ENCODE measurements at regions not wholly inside any gene's neighbourhood (a gene's known extent, or its start where the extent isn't known, plus 50 kb on each side); places are given as distances from the start of the nearest gene placed in this dataset.

- TF ChIP-seq POLR2A (IDR thresholded peaks at IDR 0.05) (no peak), CTCF (IDR thresholded peaks at IDR 0.05) (no peak)
These were observed 209.7 kb upstream of the KLF3 start for GRCh38 chr4:38454284-38454683.

Data from Peyer's patch (tissue), 4 donors.